ENCODE measurements at regions not wholly inside any gene's neighbourhood (a gene's known extent, or its start where the extent isn't known, plus 50 kb on each side); places are given as distances from the start of the nearest gene placed in this dataset.

- no peak for TF ChIP-seq EZH2phosphoT487 (IDR thresholded peaks at IDR 0.05; ENCODE audit: insufficient read depth, low read depth)
- TF ChIP-seq EZH2 (IDR thresholded peaks at IDR 0.05; ENCODE audit: insufficient read depth, poor library complexity, severe bottlenecking) = no peak
Observed at GRCh38 chr15:96184297-96184696, 146.2 kb upstream of the NR2F2 start.

Measured in GM23248 (cell line).